HCT116 (cell line): ENCODE measurements at regions not wholly inside any gene's neighbourhood (a gene's known extent, or its start where the extent isn't known, plus 50 kb on each side); places are given as distances from the start of the nearest gene placed in this dataset.

Source experiments
- EZH2 ChIP-seq: fragments of 200-600 bp; sonication (generic); IDR thresholded peaks from 2 replicates; pipeline ENCODE4 v1.6.1; 2017; ENCODE audit warnings: antibody characterized with exemption, mixed run types
- POLR2AphosphoS5 ChIP-seq: IDR thresholded peaks from 2 replicates; pipeline ENCODE4 v1.6.1; 2011; ENCODE audit warnings: mild to moderate bottlenecking, low read depth, low read length, moderate library complexity
- YY1 ChIP-seq: IDR thresholded peaks from 2 replicates; pipeline ENCODE4 v1.6.1; 2011; ENCODE audit warnings: low read length, low read depth, moderate library complexity, mild to moderate bottlenecking; ENCODE audit not compliant: insufficient replicate concordance; ENCODE audit errors: extremely low read depth
- TF ChIP-seq, protein P1 (sequence below): IDR thresholded peaks from 2 replicates; pipeline ENCODE4 v1.6.1; 2012; ENCODE audit warnings: low read depth
- TF ChIP-seq, protein P2 (sequence below), 3 experiments: fragments of 200-600 bp in 1 of 3; sonication (generic) in 1 of 3; IDR thresholded peaks in 2 of 3; conservative IDR thresholded peaks in 1 of 3; 2 replicates each; pipeline ENCODE4 v1.5.1; 2012 to 2017; ENCODE audit warnings: low read depth in 2 of 3, low read length in 2 of 3, antibody characterized with exemption in 1 of 3, borderline replicate concordance in 1 of 3, control low read depth in 1 of 3, mild to moderate bottlenecking in 1 of 3, mixed read lengths in 1 of 3, mixed run types in 1 of 3, moderate library complexity in 1 of 3; ENCODE audit not compliant: insufficient read depth in 1 of 3

- TF ChIP-seq, protein P1, sequence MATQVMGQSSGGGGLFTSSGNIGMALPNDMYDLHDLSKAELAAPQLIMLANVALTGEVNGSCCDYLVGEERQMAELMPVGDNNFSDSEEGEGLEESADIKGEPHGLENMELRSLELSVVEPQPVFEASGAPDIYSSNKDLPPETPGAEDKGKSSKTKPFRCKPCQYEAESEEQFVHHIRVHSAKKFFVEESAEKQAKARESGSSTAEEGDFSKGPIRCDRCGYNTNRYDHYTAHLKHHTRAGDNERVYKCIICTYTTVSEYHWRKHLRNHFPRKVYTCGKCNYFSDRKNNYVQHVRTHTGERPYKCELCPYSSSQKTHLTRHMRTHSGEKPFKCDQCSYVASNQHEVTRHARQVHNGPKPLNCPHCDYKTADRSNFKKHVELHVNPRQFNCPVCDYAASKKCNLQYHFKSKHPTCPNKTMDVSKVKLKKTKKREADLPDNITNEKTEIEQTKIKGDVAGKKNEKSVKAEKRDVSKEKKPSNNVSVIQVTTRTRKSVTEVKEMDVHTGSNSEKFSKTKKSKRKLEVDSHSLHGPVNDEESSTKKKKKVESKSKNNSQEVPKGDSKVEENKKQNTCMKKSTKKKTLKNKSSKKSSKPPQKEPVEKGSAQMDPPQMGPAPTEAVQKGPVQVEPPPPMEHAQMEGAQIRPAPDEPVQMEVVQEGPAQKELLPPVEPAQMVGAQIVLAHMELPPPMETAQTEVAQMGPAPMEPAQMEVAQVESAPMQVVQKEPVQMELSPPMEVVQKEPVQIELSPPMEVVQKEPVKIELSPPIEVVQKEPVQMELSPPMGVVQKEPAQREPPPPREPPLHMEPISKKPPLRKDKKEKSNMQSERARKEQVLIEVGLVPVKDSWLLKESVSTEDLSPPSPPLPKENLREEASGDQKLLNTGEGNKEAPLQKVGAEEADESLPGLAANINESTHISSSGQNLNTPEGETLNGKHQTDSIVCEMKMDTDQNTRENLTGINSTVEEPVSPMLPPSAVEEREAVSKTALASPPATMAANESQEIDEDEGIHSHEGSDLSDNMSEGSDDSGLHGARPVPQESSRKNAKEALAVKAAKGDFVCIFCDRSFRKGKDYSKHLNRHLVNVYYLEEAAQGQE, result no peak
- TF ChIP-seq YY1 (no peak), EZH2 (no peak), POLR2AphosphoS5 (no peak)
- TF ChIP-seq, protein P2, sequence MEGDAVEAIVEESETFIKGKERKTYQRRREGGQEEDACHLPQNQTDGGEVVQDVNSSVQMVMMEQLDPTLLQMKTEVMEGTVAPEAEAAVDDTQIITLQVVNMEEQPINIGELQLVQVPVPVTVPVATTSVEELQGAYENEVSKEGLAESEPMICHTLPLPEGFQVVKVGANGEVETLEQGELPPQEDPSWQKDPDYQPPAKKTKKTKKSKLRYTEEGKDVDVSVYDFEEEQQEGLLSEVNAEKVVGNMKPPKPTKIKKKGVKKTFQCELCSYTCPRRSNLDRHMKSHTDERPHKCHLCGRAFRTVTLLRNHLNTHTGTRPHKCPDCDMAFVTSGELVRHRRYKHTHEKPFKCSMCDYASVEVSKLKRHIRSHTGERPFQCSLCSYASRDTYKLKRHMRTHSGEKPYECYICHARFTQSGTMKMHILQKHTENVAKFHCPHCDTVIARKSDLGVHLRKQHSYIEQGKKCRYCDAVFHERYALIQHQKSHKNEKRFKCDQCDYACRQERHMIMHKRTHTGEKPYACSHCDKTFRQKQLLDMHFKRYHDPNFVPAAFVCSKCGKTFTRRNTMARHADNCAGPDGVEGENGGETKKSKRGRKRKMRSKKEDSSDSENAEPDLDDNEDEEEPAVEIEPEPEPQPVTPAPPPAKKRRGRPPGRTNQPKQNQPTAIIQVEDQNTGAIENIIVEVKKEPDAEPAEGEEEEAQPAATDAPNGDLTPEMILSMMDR (IDR thresholded peaks at IDR 0.05 in 2 of 3, conservative IDR thresholded peaks at IDR 0.05 in 1 of 3; ENCODE audit: borderline replicate concordance in 1 of 3, insufficient read depth in 1 of 3, low read depth in 2 of 3, low read length in 2 of 3), result no peak
Observed at GRCh38 chr5:4758550-4758949, 381.6 kb upstream of the ADAMTS16 start.
